ENCODE measurements at regions not wholly inside any gene's neighbourhood (a gene's known extent, or its start where the extent isn't known, plus 50 kb on each side); places are given as distances from the start of the nearest gene placed in this dataset.

DNA sequence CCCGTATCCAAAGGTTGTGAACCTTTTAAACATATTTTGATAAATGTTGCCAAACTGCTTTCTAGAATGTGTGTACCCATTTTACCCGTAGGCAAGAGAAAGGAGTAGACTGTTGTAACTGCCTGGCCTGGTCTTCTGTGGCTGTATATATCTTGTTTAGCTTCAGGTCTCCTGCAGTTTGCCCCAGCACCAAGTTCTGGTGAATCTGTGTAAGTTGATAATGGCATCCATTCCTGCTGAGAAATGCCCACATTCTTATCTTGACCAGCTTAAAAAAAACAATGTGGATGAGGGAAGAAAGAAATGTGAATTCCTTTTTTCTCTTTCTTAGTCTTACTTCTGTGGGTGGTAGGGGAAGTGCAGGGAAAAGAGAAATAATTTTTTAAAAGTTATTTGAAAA, 53.3 kb upstream of the TLE3 start:
- TF ChIP-seq, protein P1, sequence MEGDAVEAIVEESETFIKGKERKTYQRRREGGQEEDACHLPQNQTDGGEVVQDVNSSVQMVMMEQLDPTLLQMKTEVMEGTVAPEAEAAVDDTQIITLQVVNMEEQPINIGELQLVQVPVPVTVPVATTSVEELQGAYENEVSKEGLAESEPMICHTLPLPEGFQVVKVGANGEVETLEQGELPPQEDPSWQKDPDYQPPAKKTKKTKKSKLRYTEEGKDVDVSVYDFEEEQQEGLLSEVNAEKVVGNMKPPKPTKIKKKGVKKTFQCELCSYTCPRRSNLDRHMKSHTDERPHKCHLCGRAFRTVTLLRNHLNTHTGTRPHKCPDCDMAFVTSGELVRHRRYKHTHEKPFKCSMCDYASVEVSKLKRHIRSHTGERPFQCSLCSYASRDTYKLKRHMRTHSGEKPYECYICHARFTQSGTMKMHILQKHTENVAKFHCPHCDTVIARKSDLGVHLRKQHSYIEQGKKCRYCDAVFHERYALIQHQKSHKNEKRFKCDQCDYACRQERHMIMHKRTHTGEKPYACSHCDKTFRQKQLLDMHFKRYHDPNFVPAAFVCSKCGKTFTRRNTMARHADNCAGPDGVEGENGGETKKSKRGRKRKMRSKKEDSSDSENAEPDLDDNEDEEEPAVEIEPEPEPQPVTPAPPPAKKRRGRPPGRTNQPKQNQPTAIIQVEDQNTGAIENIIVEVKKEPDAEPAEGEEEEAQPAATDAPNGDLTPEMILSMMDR (IDR thresholded peaks at IDR 0.05), result no peak
- TF ChIP-seq POLR2AphosphoS5 (IDR thresholded peaks at IDR 0.05), result no peak

Data from prostate gland (tissue), 2 donors.